Colonic mucosa (tissue), 4 donors: ENCODE measurements at regions not wholly inside any gene's neighbourhood (a gene's known extent, or its start where the extent isn't known, plus 50 kb on each side); places are given as distances from the start of the nearest gene placed in this dataset.

ENCODE experiments used
- DNase-seq: peaks from one replicate; pipeline ENCODE4 v3.0.0-alpha.2; 2020
- H3K27ac ChIP-seq: fragments of 200-600 bp; one replicate; pipeline ENCODE4 v1.8.0; 2021
- H3K27me3 ChIP-seq: fragments of 200-600 bp; one replicate; pipeline ENCODE4 v1.8.0; 2021
- H3K36me3 ChIP-seq: fragments of 200-600 bp; one replicate; pipeline ENCODE4 v1.8.0; 2021
- H3K4me1 ChIP-seq: fragments of 200-600 bp; one replicate; pipeline ENCODE4 v1.8.0; 2021; ENCODE audit warnings: mild to moderate bottlenecking
- H3K4me3 ChIP-seq: fragments of 200-600 bp; one replicate; pipeline ENCODE4 v1.8.0; 2021
- H3K9ac ChIP-seq, 2 donors: one replicate each; pipeline ENCODE4 v1.7.0; 2013; ENCODE audit warnings: control low read depth in 2 of 2, low read depth in 2 of 2, low read length in 2 of 2
- H3K9me3 ChIP-seq: fragments of 200-600 bp; one replicate; pipeline ENCODE4 v1.8.0; 2021
- CTCF ChIP-seq: fragments of 200-600 bp; IDR thresholded peaks from one replicate; pipeline ENCODE4 v1.8.0; 2022; ENCODE audit warnings: antibody characterized with exemption, mild to moderate bottlenecking
- intact Hi-C: fragments of 100-400 bp; cut with DNase I; formaldehyde crosslinking; loops from one replicate; pipeline ENCODE4 v1.14.1; 2022
- donor health status: healthy.
- donor health status: DM: no; HTN: no; CAD: no.
- donor health status: DM: no; HTN: no; CAD: no.

- H3K4me1 ChIP-seq = no peaks in the 10 kb centered on the region
- no peak overlapping the region for H3K9ac ChIP-seq
- intact Hi-C loops = no loop called here
- no peaks in the 10 kb centered on the region for H3K36me3 ChIP-seq
- H3K27ac ChIP-seq = no peak overlapping the region
- H3K9me3 ChIP-seq = no peaks in the 10 kb centered on the region
- DNase-seq = no peak
- no peak overlapping the region for H3K4me3 ChIP-seq
- no peaks in the 10 kb centered on the region for H3K27me3 ChIP-seq
- no peak for TF ChIP-seq CTCF
These were observed 93.5 kb upstream of the GALNTL6 start for GRCh38 chr4:171719691-171720090.

GRCh38 chr4:171718665-171719064, 94.5 kb upstream of the GALNTL6 start:
- H3K4me1 ChIP-seq = no peaks in the 10 kb centered on the region
- H3K9ac ChIP-seq = no peak overlapping the region
- H3K9me3 ChIP-seq = no peaks in the 10 kb centered on the region
- H3K27me3 ChIP-seq = no peaks in the 10 kb centered on the region
- intact Hi-C loops = no loop called here
- TF ChIP-seq CTCF = no peak
- H3K36me3 ChIP-seq = no peaks in the 10 kb centered on the region
- H3K4me3 ChIP-seq = no peak overlapping the region
- DNase-seq = no peak
- no peak overlapping the region for H3K27ac ChIP-seq

GRCh38 chr4:171718069-171718468, 95.1 kb upstream of the GALNTL6 start:
- H3K9me3 ChIP-seq = no peaks in the 10 kb centered on the region
- intact Hi-C loops = no loop called here
- no peaks in the 10 kb centered on the region for H3K36me3 ChIP-seq
- TF ChIP-seq CTCF = no peak
- no peak for DNase-seq
- no peak overlapping the region for H3K27ac ChIP-seq
- H3K4me3 ChIP-seq = no peak overlapping the region
- H3K4me1 ChIP-seq = no peaks in the 10 kb centered on the region
- no peaks in the 10 kb centered on the region for H3K27me3 ChIP-seq
- no peak overlapping the region for H3K9ac ChIP-seq

- no peak for TF ChIP-seq CTCF
- no peak for DNase-seq
- Histone ChIP-seq H3K27ac (no peak overlapping the region), H3K36me3 (no peaks in the 10 kb centered on the region), H3K4me1 (no peaks in the 10 kb centered on the region), H3K9me3 (no peaks in the 10 kb centered on the region), H3K27me3 (no peaks in the 10 kb centered on the region), H3K9ac (no peak overlapping the region), H3K4me3 (no peak overlapping the region)
- intact Hi-C loops = no loop called here
These were observed 95.9 kb upstream of the GALNTL6 start for GRCh38 chr4:171717231-171717741.

GRCh38 chr4:171715973-171716372, 97.2 kb upstream of the GALNTL6 start:
- Histone ChIP-seq H3K9me3 (no peaks in the 10 kb centered on the region), H3K4me3 (no peak overlapping the region), H3K4me1 (no peaks in the 10 kb centered on the region), H3K27me3 (no peaks in the 10 kb centered on the region), H3K9ac (no peak overlapping the region), H3K36me3 (no peaks in the 10 kb centered on the region), H3K27ac (no peak overlapping the region)
- DNase-seq = no peak
- intact Hi-C loops = no loop called here
- TF ChIP-seq CTCF = no peak
